ENCODE measurements at regions not wholly inside any gene's neighbourhood (a gene's known extent, or its start where the extent isn't known, plus 50 kb on each side); places are given as distances from the start of the nearest gene placed in this dataset.
"Not testable (repeated sequence)": the region's sequence is repeated elsewhere in the genome, so short reads cannot be mapped to it uniquely, and the experiment has no call there.

GRCh38 chr10:120794390-120794789, 56.8 kb upstream of the WDR11 start:
- peaks cover 10 to 12% of the 10 kb centered on the region in 2 experiments for H3K9me3 Mint-ChIP-seq
- no peak overlapping the region for H4K91ac ChIP-seq (ENCODE audit: insufficient read length, low read depth, low read length)
- no peaks in the 10 kb centered on the region for H3K4me1 ChIP-seq (ENCODE audit: insufficient read depth, low read length)
- no peaks in the 10 kb centered on the region for H3K79me2 ChIP-seq (ENCODE audit: insufficient read depth, low read length)
- H3T11ph ChIP-seq (ENCODE audit: low read length) = no peak overlapping the region
- H3K18ac ChIP-seq (ENCODE audit: insufficient read length, low read depth, low read length) = no peak overlapping the region
- H3K23ac ChIP-seq (ENCODE audit: insufficient read length, low read depth, low read length) = no peak overlapping the region
- H3K36me3 Mint-ChIP-seq (ENCODE audit: insufficient read depth in 1 of 3, low read depth in 3 of 3) = peaks cover 6 to 13% (median 7%) of the 10 kb centered on the region in 3 experiments; a peak in 6 of 7 replicates
- peaks cover 17 to 32% of the 10 kb centered on the region in 2 experiments for H3K4me1 Mint-ChIP-seq
- H3K14ac ChIP-seq (ENCODE audit: insufficient read depth, low read length) = no peak overlapping the region
- H3K23me2 ChIP-seq (ENCODE audit: insufficient read length, low read depth, low read length, poor library complexity, severe bottlenecking) = no peaks in the 10 kb centered on the region
- H3K56ac ChIP-seq (ENCODE audit: insufficient read length, low read depth, low read length) = no peak overlapping the region
- H3K27ac Mint-ChIP-seq = no peak overlapping the region
- TF ChIP-seq CTCF (conservative IDR thresholded peaks at IDR 0.05) = no peak
- no peak overlapping the region for H2BK5ac ChIP-seq (ENCODE audit: insufficient read length, low read length)
- no peak overlapping the region for H2BK12ac ChIP-seq (ENCODE audit: insufficient read length, low read depth, low read length)
- H3K4me2 ChIP-seq (ENCODE audit: insufficient read depth, insufficient read length, low read length) = no peak overlapping the region
- H3K79me1 ChIP-seq (ENCODE audit: insufficient read depth, low read depth, low read length, poor library complexity, severe bottlenecking) = no peaks in the 10 kb centered on the region
- no peaks in the 10 kb centered on the region for H4K20me1 ChIP-seq (ENCODE audit: control insufficient read depth, insufficient read depth, insufficient read length)
- DNase-seq = no peak
- H3K9me3 ChIP-seq (ENCODE audit: control insufficient read depth, low read depth, low read length) = no peaks in the 10 kb centered on the region
- no peak overlapping the region for H3K27ac ChIP-seq (ENCODE audit: insufficient read length, low read depth, low read length)
- H2BK120ac ChIP-seq (ENCODE audit: low read depth, low read length, poor library complexity, severe bottlenecking) = no peak overlapping the region
- no peak overlapping the region for H3K4ac ChIP-seq (ENCODE audit: low read depth, low read length)
- no peak overlapping the region for H3K9ac ChIP-seq (ENCODE audit: extremely low read depth, insufficient read length, low read length)
- WGBS (ENCODE audit: extremely low coverage, insufficient read length, low lambda C conversion rate) = no CpG with 5 or more reads among the region's 4 CpGs
- no peak overlapping the region for H2BK15ac ChIP-seq (ENCODE audit: low read depth, low read length)
- H3K27me3 ChIP-seq (ENCODE audit: insufficient read depth, low read length) = no peaks in the 10 kb centered on the region
- H2AK5ac ChIP-seq (ENCODE audit: insufficient read length, low read length) = no peak overlapping the region
- no peaks in the 10 kb centered on the region; the same call in 1 of the 2 replicates for H3K27me3 Mint-ChIP-seq (ENCODE audit: low read depth)
- H4K5ac ChIP-seq (ENCODE audit: insufficient read length, low read depth, low read length) = no peak overlapping the region
- no peak overlapping the region for H2BK20ac ChIP-seq (ENCODE audit: low read depth, low read length, poor library complexity, severe bottlenecking)
- H2AFZ ChIP-seq (ENCODE audit: low read length) = no peak overlapping the region
- H3K4me3 Mint-ChIP-seq = no peak overlapping the region
- H4K8ac ChIP-seq (replicated peaks; ENCODE audit: insufficient read length, low read depth, low read length) = no peak overlapping the region

GRCh38 chr10:120798276-120798675, 52.9 kb upstream of the WDR11 start:
- H4K8ac ChIP-seq (replicated peaks; ENCODE audit: insufficient read length, low read depth, low read length); H3K23ac ChIP-seq (ENCODE audit: insufficient read length, low read depth, low read length); H2BK5ac ChIP-seq (ENCODE audit: insufficient read length, low read length); H2AK5ac ChIP-seq (ENCODE audit: insufficient read length, low read length); H3K27ac Mint-ChIP-seq; H3K4ac ChIP-seq (ENCODE audit: low read depth, low read length); H3K4me2 ChIP-seq (ENCODE audit: insufficient read depth, insufficient read length, low read length); H2BK15ac ChIP-seq (ENCODE audit: low read depth, low read length); H3K27me3 Mint-ChIP-seq (ENCODE audit: low read depth); H2BK120ac ChIP-seq (ENCODE audit: low read depth, low read length, poor library complexity, severe bottlenecking); H3K79me2 ChIP-seq (ENCODE audit: insufficient read depth, low read length); H3K27me3 ChIP-seq (ENCODE audit: insufficient read depth, low read length); H3K18ac ChIP-seq (ENCODE audit: insufficient read length, low read depth, low read length); H4K91ac ChIP-seq (ENCODE audit: insufficient read length, low read depth, low read length); H3K9ac ChIP-seq (ENCODE audit: extremely low read depth, insufficient read length, low read length); H3K27ac ChIP-seq (ENCODE audit: insufficient read length, low read depth, low read length); H3K23me2 ChIP-seq (ENCODE audit: insufficient read length, low read depth, low read length, poor library complexity, severe bottlenecking); H3K79me1 ChIP-seq (ENCODE audit: insufficient read depth, low read depth, low read length, poor library complexity, severe bottlenecking); H3K4me3 Mint-ChIP-seq; H4K5ac ChIP-seq (ENCODE audit: insufficient read length, low read depth, low read length); H2BK12ac ChIP-seq (ENCODE audit: insufficient read length, low read depth, low read length); H3K4me1 ChIP-seq (ENCODE audit: insufficient read depth, low read length); H3K14ac ChIP-seq (ENCODE audit: insufficient read depth, low read length); DNase-seq; H2BK20ac ChIP-seq (ENCODE audit: low read depth, low read length, poor library complexity, severe bottlenecking); H3T11ph ChIP-seq (ENCODE audit: low read length); H3K56ac ChIP-seq (ENCODE audit: insufficient read length, low read depth, low read length); H2AFZ ChIP-seq (ENCODE audit: low read length); H3K9me3 ChIP-seq (ENCODE audit: control insufficient read depth, low read depth, low read length); H4K20me1 ChIP-seq (ENCODE audit: control insufficient read depth, insufficient read depth, insufficient read length): not testable (repeated sequence)
- peaks cover 12% of the 10 kb centered on the region in 2 experiments for H3K9me3 Mint-ChIP-seq
- WGBS (ENCODE audit: extremely low coverage, insufficient read length, low lambda C conversion rate) = no CpG with 5 or more reads among the region's 29 CpGs
- peaks cover 43 to 56% of the 10 kb centered on the region in 2 experiments for H3K4me1 Mint-ChIP-seq
- peaks cover 6 to 13% (median 7%) of the 10 kb centered on the region in 3 experiments; a peak in 6 of 7 replicates for H3K36me3 Mint-ChIP-seq (ENCODE audit: insufficient read depth in 1 of 3, low read depth in 3 of 3)

Data from H9 (cell line).